Brain pericyte (primary cell): ENCODE measurements at regions not wholly inside any gene's neighbourhood (a gene's known extent, or its start where the extent isn't known, plus 50 kb on each side); places are given as distances from the start of the nearest gene placed in this dataset.

Experiments
- DNase-seq: peaks from one replicate; pipeline ENCODE4 v3.0.0-alpha.2; 2012; ENCODE audit warnings: low read depth, low spot score

- no peak for DNase-seq
Measured at GRCh38 chr5:66469684-66470083, 126.5 kb upstream of the MAST4 start.

- DNase-seq, result no peak
Measured at GRCh38 chr5:66472010-66472409, 124.2 kb upstream of the MAST4 start.

- no peak for DNase-seq
Measured at GRCh38 chr5:66475731-66476130, 120.5 kb upstream of the MAST4 start.

GRCh38 chr5:66477596-66477995, 118.6 kb upstream of the MAST4 start:
- no peak for DNase-seq

- no peak for DNase-seq
Measured at GRCh38 chr5:66494437-66494836, 101.8 kb upstream of the MAST4 start.

GRCh38 chr5:66498791-66499207, 97.4 kb upstream of the MAST4 start:
- DNase-seq, result no peak

- no peak for DNase-seq
Measured at GRCh38 chr5:66503203-66503789, 92.9 kb upstream of the MAST4 start.

GRCh38 chr5:66507106-66507505, 89.1 kb upstream of the MAST4 start:
- DNase-seq, result no peak

- no peak for DNase-seq
Measured at GRCh38 chr5:66511491-66511890, 84.7 kb upstream of the MAST4 start.

GRCh38 chr5:66513130-66513529, 83.1 kb upstream of the MAST4 start:
- no peak for DNase-seq

GRCh38 chr5:66515209-66515608, 81.0 kb upstream of the MAST4 start:
- DNase-seq, result no peak

GRCh38 chr5:66516550-66516949, 79.6 kb upstream of the MAST4 start:
- no peak for DNase-seq

- DNase-seq, result no peak
Measured at GRCh38 chr5:66517351-66517750, 78.8 kb upstream of the MAST4 start.

GRCh38 chr5:66518052-66518451, 78.1 kb upstream of the MAST4 start:
- DNase-seq, result no peak

- no peak for DNase-seq
Measured at GRCh38 chr5:66518753-66519152, 77.4 kb upstream of the MAST4 start.

GRCh38 chr5:66519626-66520025, 76.6 kb upstream of the MAST4 start:
- no peak for DNase-seq

- DNase-seq, result no peak
Measured at GRCh38 chr5:66520854-66521253, 75.3 kb upstream of the MAST4 start.

- no peak for DNase-seq
Measured at GRCh38 chr5:66527478-66528035, 68.6 kb upstream of the MAST4 start.

- no peak for DNase-seq
Measured at GRCh38 chr5:66529182-66529581, 67.0 kb upstream of the MAST4 start.

- DNase-seq, result no peak
Measured at GRCh38 chr5:66529704-66530103, 66.5 kb upstream of the MAST4 start.

- no peak for DNase-seq
Measured at GRCh38 chr5:66538126-66538525, 58.1 kb upstream of the MAST4 start.

GRCh38 chr5:66538531-66538930, 57.7 kb upstream of the MAST4 start:
- DNase-seq, result no peak

- DNase-seq, result no peak
Measured at GRCh38 chr5:66540078-66540477, 56.1 kb upstream of the MAST4 start.

GRCh38 chr5:66542711-66543110, 53.5 kb upstream of the MAST4 start:
- no peak for DNase-seq
